Activated T-cell treated with anti-CD3 and anti-CD28 coated beads for 1 hour (primary cell): ENCODE measurements at regions not wholly inside any gene's neighbourhood (a gene's known extent, or its start where the extent isn't known, plus 50 kb on each side); places are given as distances from the start of the nearest gene placed in this dataset.

Experiments
- DNase-seq: peaks from one replicate; pipeline ENCODE4 v3.0.0-alpha.2; 2020; ENCODE audit warnings: low read depth

DNA sequence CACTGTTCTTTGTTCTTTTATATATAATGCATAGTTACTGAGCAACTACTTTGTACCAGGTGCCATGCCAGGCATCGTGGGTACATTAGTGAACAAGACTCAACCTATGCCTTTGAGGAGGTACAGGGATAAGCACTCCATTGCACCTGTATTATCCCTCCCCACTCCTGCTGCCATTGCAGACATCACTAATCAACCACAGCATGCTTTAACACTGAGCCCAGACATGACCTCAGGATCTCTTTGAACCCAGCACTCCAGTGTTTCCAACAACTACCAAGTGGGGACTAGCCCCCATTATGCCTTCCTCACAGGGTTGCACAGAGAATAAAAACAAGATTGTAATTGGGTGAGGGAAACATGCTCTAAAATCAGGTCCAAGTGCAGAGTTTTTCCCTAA lies 60.5 kb upstream of the COL13A1 start:
- no peak for DNase-seq

- DNase-seq: no peak
Observed at GRCh38 chr10:69741671-69742355, 59.9 kb upstream of the COL13A1 start.

DNA sequence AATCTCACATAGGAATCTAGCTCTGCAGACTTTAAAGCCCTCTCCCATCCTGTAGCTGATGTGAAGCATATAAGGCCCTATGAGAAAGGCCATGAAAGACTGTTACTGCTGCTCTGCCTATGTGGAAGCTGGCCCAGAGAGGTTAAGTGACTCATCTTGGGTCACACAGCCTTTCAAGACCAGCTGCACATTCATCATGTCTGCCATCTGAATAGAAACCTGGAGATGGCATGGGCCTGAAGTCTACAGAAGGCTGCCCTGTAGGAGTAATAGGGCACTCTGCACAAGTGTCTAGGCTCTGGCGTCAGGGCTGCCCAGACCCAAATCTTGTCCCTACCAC lies 59.4 kb upstream of the COL13A1 start:
- no peak for DNase-seq

DNA sequence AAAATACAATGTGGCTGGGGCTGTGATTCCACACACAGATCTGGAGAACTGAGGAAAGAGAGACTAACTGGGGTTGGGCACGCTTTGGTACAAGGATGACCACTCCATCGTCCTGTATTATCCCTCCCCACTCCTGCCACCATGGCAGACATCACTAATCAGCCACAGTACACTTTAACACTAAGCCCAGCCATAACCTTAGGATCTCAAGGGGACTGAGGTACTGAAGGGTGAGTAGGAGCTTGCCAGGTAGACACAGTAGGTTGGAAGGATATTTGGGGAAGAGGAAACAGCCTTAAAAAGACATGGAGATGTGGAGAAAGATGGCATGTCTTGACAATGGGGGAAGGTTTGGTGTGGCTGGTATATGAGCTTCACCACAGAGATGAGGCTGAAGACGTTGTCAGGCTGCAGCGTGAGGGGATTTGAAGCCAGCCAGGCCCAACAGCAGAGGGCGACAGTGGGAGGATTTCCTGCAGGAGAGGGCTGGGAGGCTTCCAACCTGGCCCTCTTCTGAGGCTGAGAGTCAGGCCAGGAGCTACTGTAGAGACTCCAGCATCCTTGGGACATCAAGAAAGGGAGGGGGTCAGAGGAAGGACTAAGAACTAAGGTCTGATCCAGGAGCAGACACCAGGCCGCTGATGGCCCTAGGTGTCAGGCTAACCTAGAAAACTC lies 58.6 kb upstream of the COL13A1 start:
- no peak for DNase-seq

DNA sequence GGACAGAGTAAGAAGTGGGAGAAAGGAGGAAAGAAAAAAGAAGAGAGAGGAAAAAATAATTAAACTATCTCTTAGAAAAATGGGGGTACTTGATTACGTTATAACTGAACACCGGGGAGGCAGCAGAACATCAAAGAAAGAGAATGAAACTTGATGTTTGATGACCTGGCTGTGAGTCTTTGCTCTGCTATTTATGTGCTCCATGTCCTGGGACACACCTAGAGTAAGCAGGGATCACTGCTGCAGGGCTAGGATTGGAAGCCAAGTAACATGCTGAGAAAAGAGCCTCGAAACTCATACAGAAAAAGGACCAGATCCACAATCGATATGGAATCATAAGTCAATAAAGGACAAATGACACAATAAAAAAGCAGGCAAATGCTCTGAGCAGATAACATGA lies 56.7 kb upstream of the COL13A1 start:
- no peak for DNase-seq

DNA sequence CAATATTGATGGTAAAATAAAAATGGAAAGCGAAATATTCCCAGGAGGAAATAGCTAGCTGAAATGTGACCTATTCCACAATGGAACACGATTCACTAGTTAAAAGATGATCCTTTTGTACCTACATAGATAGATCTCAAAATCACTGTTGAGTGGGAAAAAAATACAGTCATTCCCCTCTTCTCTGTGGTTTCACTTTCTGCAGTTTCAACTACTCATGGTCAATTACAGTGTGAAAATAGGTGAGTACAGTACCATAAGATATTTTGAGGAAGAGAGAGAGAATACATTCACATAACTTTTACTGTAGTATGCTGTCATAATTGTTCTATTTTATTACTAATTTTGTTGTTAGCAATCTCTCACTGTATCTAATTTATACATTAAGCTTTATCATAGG lies 56.0 kb upstream of the COL13A1 start:
- DNase-seq: no peak

DNA sequence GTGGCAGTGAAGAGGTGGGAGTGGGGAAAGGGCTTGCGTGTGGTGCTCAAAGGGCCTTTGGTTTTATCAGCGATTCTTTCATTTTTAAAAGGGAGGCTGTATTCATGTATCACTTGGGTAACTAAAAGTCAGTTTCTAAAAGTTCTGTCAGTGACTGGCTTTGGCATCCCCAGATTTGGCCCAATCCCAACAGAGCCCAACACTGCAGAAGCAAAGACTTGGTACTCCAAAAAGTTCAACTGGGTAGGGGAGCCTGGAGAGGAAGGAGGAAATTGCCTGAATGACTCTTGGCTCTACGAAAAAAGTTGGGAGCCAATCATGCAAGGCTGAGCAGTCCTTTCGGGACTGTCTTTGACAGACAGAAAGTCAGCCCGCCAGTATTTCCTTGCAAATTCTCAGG lies 54.5 kb upstream of the COL13A1 start:
- no peak for DNase-seq

GRCh38 chr10:69748621-69749020 lies 53.1 kb upstream of the COL13A1 start:
- no peak for DNase-seq

GRCh38 chr10:69749178-69750010 lies 52.3 kb upstream of the COL13A1 start:
- no peak for DNase-seq

GRCh38 chr10:69750011-69750373 lies 51.7 kb upstream of the COL13A1 start:
- no peak for DNase-seq

DNA sequence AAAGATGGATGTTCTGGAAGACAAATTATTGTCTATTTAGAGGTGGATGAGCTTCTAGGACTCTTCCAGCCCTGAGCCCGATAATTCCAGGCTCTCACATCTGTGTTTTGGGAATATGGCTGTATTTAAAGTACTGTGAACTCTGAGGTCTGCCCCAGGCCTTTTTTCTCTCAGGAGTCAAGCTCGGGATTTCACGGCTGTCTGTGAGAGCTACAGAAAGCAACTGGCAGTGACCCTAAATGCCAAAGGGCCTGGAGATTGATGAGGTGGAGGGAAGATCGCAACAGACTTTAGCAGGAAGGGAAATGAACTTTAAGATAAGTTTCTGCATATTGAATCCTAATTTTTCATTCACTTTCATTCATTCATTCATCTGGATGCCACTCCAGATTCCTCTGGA lies 51.0 kb upstream of the COL13A1 start:
- DNase-seq: no peak

GRCh38 chr10:69751214-69751613 lies 50.5 kb upstream of the COL13A1 start:
- no peak for DNase-seq
